ENCODE measurements at regions not wholly inside any gene's neighbourhood (a gene's known extent, or its start where the extent isn't known, plus 50 kb on each side); places are given as distances from the start of the nearest gene placed in this dataset.

GRCh38 chr1:192104128-192104527, 54.1 kb upstream of the RGS18 start:
- TF ChIP-seq CTCF (IDR thresholded peaks at IDR 0.05; ENCODE audit: low read depth, low read length) (no peak), EZH2phosphoT487 (IDR thresholded peaks at IDR 0.05; ENCODE audit: low read depth) (no peak)
